IMR-90 (cell line): ENCODE measurements at regions not wholly inside any gene's neighbourhood (a gene's known extent, or its start where the extent isn't known, plus 50 kb on each side); places are given as distances from the start of the nearest gene placed in this dataset.

Experiments
- MAFK ChIP-seq: IDR thresholded peaks from 2 replicates; pipeline ENCODE4 v1.6.1; 2012; ENCODE audit warnings: low read depth, low read length, improper control_type of control experiment
- TF ChIP-seq, protein P1 (sequence below): conservative IDR thresholded peaks from 2 replicates; pipeline ENCODE4 v1.5.1; 2012; ENCODE audit warnings: mild to moderate bottlenecking, low read depth, low read length, improper control_type of control experiment

DNA sequence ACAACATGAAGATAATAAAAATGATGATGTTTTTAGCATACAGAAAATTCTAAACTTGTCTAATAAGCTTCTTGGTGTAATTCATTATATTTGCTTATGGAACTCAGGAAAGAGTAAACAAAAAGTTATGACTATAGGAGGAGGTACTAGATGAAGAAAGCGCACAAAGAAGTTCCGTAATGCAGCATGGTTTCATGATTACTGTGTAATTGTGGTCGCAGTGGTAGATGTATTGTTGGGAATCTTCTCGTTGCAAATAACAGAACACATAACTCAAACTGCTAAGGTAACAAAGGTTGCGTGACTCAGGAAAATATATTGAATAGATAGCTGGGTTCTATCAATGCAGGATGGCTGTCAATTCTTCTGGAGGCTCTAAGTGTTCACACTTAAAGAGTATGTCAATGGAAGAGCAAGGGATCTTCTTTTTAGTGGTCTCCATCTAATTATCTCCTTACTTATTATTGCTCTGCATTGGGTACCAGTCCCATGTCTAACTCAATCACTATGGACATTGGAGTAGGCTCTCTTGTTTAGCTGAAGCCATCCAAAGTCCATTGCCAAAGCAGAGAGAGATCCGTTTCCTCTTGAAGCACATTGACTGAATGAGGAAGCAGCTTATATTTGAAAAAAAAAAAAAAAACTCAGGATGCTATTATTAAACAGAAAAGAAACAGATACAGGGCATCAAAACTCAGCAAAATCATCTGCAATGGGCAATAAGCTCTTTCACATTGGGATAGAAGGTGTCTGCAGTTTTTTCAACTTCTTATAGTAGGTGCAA is 283.4 kb upstream of the ATP2B1 start:
- TF ChIP-seq MAFK = no peak
- TF ChIP-seq, protein P1, sequence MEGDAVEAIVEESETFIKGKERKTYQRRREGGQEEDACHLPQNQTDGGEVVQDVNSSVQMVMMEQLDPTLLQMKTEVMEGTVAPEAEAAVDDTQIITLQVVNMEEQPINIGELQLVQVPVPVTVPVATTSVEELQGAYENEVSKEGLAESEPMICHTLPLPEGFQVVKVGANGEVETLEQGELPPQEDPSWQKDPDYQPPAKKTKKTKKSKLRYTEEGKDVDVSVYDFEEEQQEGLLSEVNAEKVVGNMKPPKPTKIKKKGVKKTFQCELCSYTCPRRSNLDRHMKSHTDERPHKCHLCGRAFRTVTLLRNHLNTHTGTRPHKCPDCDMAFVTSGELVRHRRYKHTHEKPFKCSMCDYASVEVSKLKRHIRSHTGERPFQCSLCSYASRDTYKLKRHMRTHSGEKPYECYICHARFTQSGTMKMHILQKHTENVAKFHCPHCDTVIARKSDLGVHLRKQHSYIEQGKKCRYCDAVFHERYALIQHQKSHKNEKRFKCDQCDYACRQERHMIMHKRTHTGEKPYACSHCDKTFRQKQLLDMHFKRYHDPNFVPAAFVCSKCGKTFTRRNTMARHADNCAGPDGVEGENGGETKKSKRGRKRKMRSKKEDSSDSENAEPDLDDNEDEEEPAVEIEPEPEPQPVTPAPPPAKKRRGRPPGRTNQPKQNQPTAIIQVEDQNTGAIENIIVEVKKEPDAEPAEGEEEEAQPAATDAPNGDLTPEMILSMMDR = no peak
